ENCODE measurements at regions not wholly inside any gene's neighbourhood (a gene's known extent, or its start where the extent isn't known, plus 50 kb on each side); places are given as distances from the start of the nearest gene placed in this dataset.

DNA sequence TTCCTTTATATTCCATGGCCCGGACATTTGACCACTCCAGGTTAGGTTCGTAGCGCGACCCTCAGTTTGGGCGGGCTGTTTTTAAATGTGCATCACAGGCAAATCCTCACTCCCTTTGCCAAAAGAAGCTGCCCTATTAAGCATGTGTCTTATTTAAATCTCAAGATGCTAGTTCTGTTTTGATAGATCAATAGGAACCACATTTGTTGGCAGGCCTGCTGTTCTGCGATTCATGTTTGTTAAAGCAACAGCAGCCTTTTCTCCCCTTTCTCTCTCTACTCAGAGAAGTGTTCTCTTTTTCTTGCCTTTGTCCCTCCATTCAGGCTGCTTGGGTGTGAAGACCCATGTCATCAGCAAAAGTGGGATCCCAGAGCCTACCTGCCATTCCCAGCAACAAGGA lies 212.0 kb upstream of the SSTR4 start:
- Histone ChIP-seq H2AK9ac (replicated peaks; ENCODE audit: low read depth, low read length, poor library complexity) (no peak overlapping the region), H3K9ac (ENCODE audit: low read depth, low read length) (no peak overlapping the region), H3K4ac (ENCODE audit: low read depth, low read length) (no peak overlapping the region), H2AK5ac (ENCODE audit: low read depth, low read length) (no peak overlapping the region), H3K4me3 (ENCODE audit: insufficient read depth, low read depth, low read length) (no peak overlapping the region), H2BK120ac (ENCODE audit: low read depth, low read length) (no peak overlapping the region), H4K91ac (ENCODE audit: insufficient read depth, low read depth, low read length) (no peak overlapping the region), H4K5ac (ENCODE audit: low read depth, low read length) (no peak overlapping the region), H4K20me1 (ENCODE audit: insufficient read depth, low read length) (no peaks in the 10 kb centered on the region), H3K23ac (ENCODE audit: low read depth, low read length) (no peak overlapping the region), H3K9me1 (ENCODE audit: insufficient read depth, low read length) (no peaks in the 10 kb centered on the region), H3K27me3 (ENCODE audit: control insufficient read depth, insufficient read depth, low read length) (peaks cover 5% of the 10 kb centered on the region), H3K4me2 (ENCODE audit: low read depth, low read length) (no peak overlapping the region), H2BK15ac (ENCODE audit: low read depth, low read length) (no peak overlapping the region), H3K56ac (ENCODE audit: extremely low read depth, insufficient read depth, low read length) (no peak overlapping the region), H3K9me3 (ENCODE audit: control insufficient read depth, insufficient read depth, low read length) (no peaks in the 10 kb centered on the region), H2AFZ (replicated peaks; ENCODE audit: low read length, poor library complexity) (no peak overlapping the region), H3K27ac (ENCODE audit: insufficient read depth, low read length) (no peak overlapping the region), H3K18ac (ENCODE audit: low read depth, low read length) (no peak overlapping the region), H4K8ac (ENCODE audit: low read depth in 2 of 2, low read length in 2 of 2) (no peak overlapping the region), H3K14ac (replicated peaks; ENCODE audit: low read depth, low read length) (no peak overlapping the region), H3K79me1 (ENCODE audit: low read depth in 1 of 2, low read length in 2 of 2) (no peaks in the 10 kb centered on the region), H2BK5ac (ENCODE audit: low read depth, low read length, poor library complexity, severe bottlenecking) (no peak overlapping the region), H2BK20ac (ENCODE audit: low read depth, low read length) (no peak overlapping the region), H3K4me1 (ENCODE audit: control insufficient read depth, insufficient read depth, low read length) (no peaks in the 10 kb centered on the region; the same call in 1 of the 2 replicates), H3K36me3 (ENCODE audit: control insufficient read depth, insufficient read depth, low read length) (no peaks in the 10 kb centered on the region)
- ChIA-PET POLR2A (ENCODE audit: unreplicated experiment) (no interaction called here), CTCF (no interaction called here)
- in situ Hi-C loops (cut with MboI; ENCODE audit: low sequenced_read_pairs) (no loop called here), intact Hi-C loops (cut with micrococcal nuclease) (no loop called here), dilution Hi-C loops (cut with HindIII; ENCODE audit: low sequenced_read_pairs, unreplicated experiment) (no loop called here)
- TF ChIP-seq, protein P1, sequence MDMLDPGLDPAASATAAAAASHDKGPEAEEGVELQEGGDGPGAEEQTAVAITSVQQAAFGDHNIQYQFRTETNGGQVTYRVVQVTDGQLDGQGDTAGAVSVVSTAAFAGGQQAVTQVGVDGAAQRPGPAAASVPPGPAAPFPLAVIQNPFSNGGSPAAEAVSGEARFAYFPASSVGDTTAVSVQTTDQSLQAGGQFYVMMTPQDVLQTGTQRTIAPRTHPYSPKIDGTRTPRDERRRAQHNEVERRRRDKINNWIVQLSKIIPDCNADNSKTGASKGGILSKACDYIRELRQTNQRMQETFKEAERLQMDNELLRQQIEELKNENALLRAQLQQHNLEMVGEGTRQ (IDR thresholded peaks at IDR 0.05; ENCODE audit: low read depth, low read length), result no peak
- TF ChIP-seq SMC3 (IDR thresholded peaks at IDR 0.05; ENCODE audit: low read depth, low read length) (no peak), NFE2L2 (IDR thresholded peaks at IDR 0.05; ENCODE audit: low read depth, low read length) (no peak), MAFK (IDR thresholded peaks at IDR 0.05; ENCODE audit: low read depth, low read length) (no peak), CEBPB (IDR thresholded peaks at IDR 0.05; ENCODE audit: low read depth, low read length) (no peak)
- TF ChIP-seq, protein P2, sequence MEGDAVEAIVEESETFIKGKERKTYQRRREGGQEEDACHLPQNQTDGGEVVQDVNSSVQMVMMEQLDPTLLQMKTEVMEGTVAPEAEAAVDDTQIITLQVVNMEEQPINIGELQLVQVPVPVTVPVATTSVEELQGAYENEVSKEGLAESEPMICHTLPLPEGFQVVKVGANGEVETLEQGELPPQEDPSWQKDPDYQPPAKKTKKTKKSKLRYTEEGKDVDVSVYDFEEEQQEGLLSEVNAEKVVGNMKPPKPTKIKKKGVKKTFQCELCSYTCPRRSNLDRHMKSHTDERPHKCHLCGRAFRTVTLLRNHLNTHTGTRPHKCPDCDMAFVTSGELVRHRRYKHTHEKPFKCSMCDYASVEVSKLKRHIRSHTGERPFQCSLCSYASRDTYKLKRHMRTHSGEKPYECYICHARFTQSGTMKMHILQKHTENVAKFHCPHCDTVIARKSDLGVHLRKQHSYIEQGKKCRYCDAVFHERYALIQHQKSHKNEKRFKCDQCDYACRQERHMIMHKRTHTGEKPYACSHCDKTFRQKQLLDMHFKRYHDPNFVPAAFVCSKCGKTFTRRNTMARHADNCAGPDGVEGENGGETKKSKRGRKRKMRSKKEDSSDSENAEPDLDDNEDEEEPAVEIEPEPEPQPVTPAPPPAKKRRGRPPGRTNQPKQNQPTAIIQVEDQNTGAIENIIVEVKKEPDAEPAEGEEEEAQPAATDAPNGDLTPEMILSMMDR (conservative IDR thresholded peaks at IDR 0.05; ENCODE audit: low read depth, low read length), result no peak
- ATAC-seq (ENCODE audit: low read depth), result no peak
- DNase-seq, result no peak
- no TSS peak for BruUV-seq (replicated peaks)
- no CpG with 5 or more reads among the region's 6 CpGs for WGBS, 2 experiments (ENCODE audit: extremely low coverage in 2 of 2, insufficient read length in 1 of 2)
